ENCODE measurements at regions not wholly inside any gene's neighbourhood (a gene's known extent, or its start where the extent isn't known, plus 50 kb on each side); places are given as distances from the start of the nearest gene placed in this dataset.

- TF ChIP-seq CTCF (IDR thresholded peaks at IDR 0.05), result no peak
- no peaks in the 10 kb centered on the region for H3K27me3 ChIP-seq
- intact Hi-C loops (cut with DNase I), result no loop called here
- ATAC-seq, result no peak
- H3K4me1 ChIP-seq, result peaks cover 33% of the 10 kb centered on the region
- no peaks in the 10 kb centered on the region for H3K9me3 ChIP-seq
- H3K36me3 ChIP-seq, result no peaks in the 10 kb centered on the region
- H3K4me3 ChIP-seq, result no peak overlapping the region
- no peak for DNase-seq
- no peak overlapping the region for H3K27ac ChIP-seq
Observed at GRCh38 chr15:31442226-31442625, 115.6 kb downstream of the KLF13 start.

- H3K9me3 ChIP-seq, result no peaks in the 10 kb centered on the region
- H3K4me1 ChIP-seq, result peaks cover 33% of the 10 kb centered on the region
- no peak overlapping the region for H3K4me3 ChIP-seq
- DNase-seq, result no peak
- H3K36me3 ChIP-seq, result no peaks in the 10 kb centered on the region
- no peaks in the 10 kb centered on the region for H3K27me3 ChIP-seq
- H3K27ac ChIP-seq, result no peak overlapping the region
- intact Hi-C loops (cut with DNase I), result no loop called here
- ATAC-seq, result no peak
- peak; percentile 29 for TF ChIP-seq CTCF (IDR thresholded peaks at IDR 0.05)
Observed at GRCh38 chr15:31442699-31443111, 116.1 kb downstream of the KLF13 start.

- Histone ChIP-seq H3K27ac (no peak overlapping the region), H3K4me1 (peaks cover 26% of the 10 kb centered on the region), H3K27me3 (no peaks in the 10 kb centered on the region), H3K36me3 (no peaks in the 10 kb centered on the region), H3K9me3 (no peaks in the 10 kb centered on the region), H3K4me3 (no peak overlapping the region)
- intact Hi-C loops (cut with DNase I), result no loop called here
- DNase-seq (no peak), ATAC-seq (no peak)
- no peak for TF ChIP-seq CTCF (IDR thresholded peaks at IDR 0.05)
Observed at GRCh38 chr15:31444844-31445243, 118.2 kb downstream of the KLF13 start.

- no peaks in the 10 kb centered on the region for H3K36me3 ChIP-seq
- ATAC-seq, result no peak
- H3K9me3 ChIP-seq, result no peaks in the 10 kb centered on the region
- no peak overlapping the region for H3K4me3 ChIP-seq
- no peak overlapping the region for H3K27ac ChIP-seq
- intact Hi-C loops (cut with DNase I), result no loop called here
- H3K27me3 ChIP-seq, result no peaks in the 10 kb centered on the region
- TF ChIP-seq CTCF (IDR thresholded peaks at IDR 0.05), result no peak
- no peak for DNase-seq
- H3K4me1 ChIP-seq, result peaks cover 15% of the 10 kb centered on the region
Observed at GRCh38 chr15:31446546-31446945, 119.9 kb downstream of the KLF13 start.

GRCh38 chr15:31447931-31448634 lies 121.4 kb downstream of the KLF13 start:
- Histone ChIP-seq H3K9me3 (no peaks in the 10 kb centered on the region), H3K27me3 (no peaks in the 10 kb centered on the region), H3K4me3 (no peak overlapping the region), H3K4me1 (peaks cover 4% of the 10 kb centered on the region), H3K27ac (no peak overlapping the region), H3K36me3 (no peaks in the 10 kb centered on the region)
- ATAC-seq, result peak; percentile 7
- no peak for DNase-seq
- intact Hi-C loops (cut with DNase I), result no loop called here
- TF ChIP-seq CTCF (IDR thresholded peaks at IDR 0.05), result no peak

GRCh38 chr15:31448635-31448979 lies 122.0 kb downstream of the KLF13 start:
- no peak for TF ChIP-seq CTCF (IDR thresholded peaks at IDR 0.05)
- DNase-seq (no peak), ATAC-seq (peak; percentile 38)
- Histone ChIP-seq H3K4me1 (no peaks in the 10 kb centered on the region), H3K36me3 (no peaks in the 10 kb centered on the region), H3K27ac (no peak overlapping the region), H3K4me3 (no peak overlapping the region), H3K9me3 (no peaks in the 10 kb centered on the region), H3K27me3 (no peaks in the 10 kb centered on the region)
- intact Hi-C loops (cut with DNase I), result no loop called here
